ENCODE measurements at regions not wholly inside any gene's neighbourhood (a gene's known extent, or its start where the extent isn't known, plus 50 kb on each side); places are given as distances from the start of the nearest gene placed in this dataset.

GRCh38 chr7:49522111-49522510, 251.3 kb upstream of the VWC2 start:
- 44 to 66% methylated on average over 2 of the region's 2 CpGs for WGBS, 2 donors
- H3K4me3 ChIP-seq (ENCODE audit: low read depth, poor library complexity, severe bottlenecking), result no peak overlapping the region
- DNase-seq (ENCODE audit: low spot score in 2 of 2), result no peak
- intact Hi-C loops (cut with DNase I; ENCODE audit: low total_unique reads), result no loop called here
- no peak for TF ChIP-seq CTCF (IDR thresholded peaks at IDR 0.05)
- no peak for TF ChIP-seq POLR2A (IDR thresholded peaks at IDR 0.05)

GRCh38 chr7:49523870-49524269, 249.6 kb upstream of the VWC2 start:
- intact Hi-C loops (cut with DNase I; ENCODE audit: low total_unique reads), result no loop called here
- no peak for DNase-seq (ENCODE audit: low spot score in 2 of 2)
- H3K4me3 ChIP-seq (ENCODE audit: low read depth, poor library complexity, severe bottlenecking), result no peak overlapping the region
- TF ChIP-seq POLR2A (IDR thresholded peaks at IDR 0.05) (no peak), CTCF (IDR thresholded peaks at IDR 0.05) (no peak)
- 69 to 83% methylated on average over 1 of the region's 1 CpG for WGBS, 2 donors

GRCh38 chr7:49527182-49527581, 246.3 kb upstream of the VWC2 start:
- intact Hi-C loops (cut with DNase I; ENCODE audit: low total_unique reads), result no loop called here
- DNase-seq (ENCODE audit: low spot score in 2 of 2), result no peak
- 73 to 88% methylated on average over 1 of the region's 1 CpG for WGBS, 2 donors
- H3K4me3 ChIP-seq (ENCODE audit: low read depth, poor library complexity, severe bottlenecking), result no peak overlapping the region
- TF ChIP-seq CTCF (IDR thresholded peaks at IDR 0.05) (no peak), POLR2A (IDR thresholded peaks at IDR 0.05) (no peak)

- H3K4me3 ChIP-seq (ENCODE audit: low read depth, poor library complexity, severe bottlenecking), result no peak overlapping the region
- intact Hi-C loops (cut with DNase I; ENCODE audit: low total_unique reads), result no loop called here
- 78% methylated on average over 1 of the region's 1 CpG for WGBS, 2 donors
- TF ChIP-seq POLR2A (IDR thresholded peaks at IDR 0.05) (no peak), CTCF (IDR thresholded peaks at IDR 0.05) (no peak)
- DNase-seq (ENCODE audit: low spot score in 2 of 2), result no peak
Measured at GRCh38 chr7:49530481-49530880, 243.0 kb upstream of the VWC2 start.

GRCh38 chr7:49563693-49564378, 209.6 kb upstream of the VWC2 start:
- H3K4me3 ChIP-seq (ENCODE audit: low read depth, poor library complexity, severe bottlenecking), result no peak overlapping the region
- WGBS, 2 donors, result 82 to 87% methylated on average over 8 of the region's 8 CpGs
- no peak for DNase-seq (ENCODE audit: low spot score in 2 of 2)
- TF ChIP-seq POLR2A (IDR thresholded peaks at IDR 0.05), result no peak
- no peak for TF ChIP-seq CTCF (IDR thresholded peaks at IDR 0.05)
- intact Hi-C loops (cut with DNase I; ENCODE audit: low total_unique reads), result no loop called here

GRCh38 chr7:49564379-49564714, 209.1 kb upstream of the VWC2 start:
- intact Hi-C loops (cut with DNase I; ENCODE audit: low total_unique reads), result no loop called here
- TF ChIP-seq CTCF (IDR thresholded peaks at IDR 0.05) (no peak), POLR2A (IDR thresholded peaks at IDR 0.05) (no peak)

More at GRCh38 chr7:49564379-49564714, 209.1 kb upstream of the VWC2 start:
- no peak for DNase-seq (ENCODE audit: low spot score in 2 of 2)
- 93 to 94% methylated on average over 2 of the region's 2 CpGs for WGBS, 2 donors
- no peak overlapping the region for H3K4me3 ChIP-seq (ENCODE audit: low read depth, poor library complexity, severe bottlenecking)
